GM12865 (cell line): ENCODE measurements at regions not wholly inside any gene's neighbourhood (a gene's known extent, or its start where the extent isn't known, plus 50 kb on each side); places are given as distances from the start of the nearest gene placed in this dataset.

Experiments
- DNase-seq: peaks from one replicate; pipeline ENCODE4 v3.0.0; 2010; ENCODE audit warnings: low read depth
- H3K4me3 ChIP-seq: 2 replicates; pipeline ENCODE4 v1.5.1; 2011; ENCODE audit warnings: mild to moderate bottlenecking, low read depth, low read length, control low read depth
- CTCF ChIP-seq: IDR thresholded peaks from 2 replicates; pipeline ENCODE4 v1.5.1; 2011; ENCODE audit warnings: low read length, control low read depth, low read depth, inconsistent platforms; ENCODE audit not compliant: insufficient read depth; ENCODE audit errors: missing control alignments

- no peak for DNase-seq
- TF ChIP-seq CTCF = no peak
- H3K4me3 ChIP-seq = no peak overlapping the region
Measured at GRCh38 chr4:54372951-54373350, 143.9 kb downstream of the PDGFRA start.

- no peak overlapping the region for H3K4me3 ChIP-seq
- no peak for DNase-seq
- no peak for TF ChIP-seq CTCF
Measured at GRCh38 chr4:54373718-54374210, 144.7 kb downstream of the PDGFRA start.

DNA sequence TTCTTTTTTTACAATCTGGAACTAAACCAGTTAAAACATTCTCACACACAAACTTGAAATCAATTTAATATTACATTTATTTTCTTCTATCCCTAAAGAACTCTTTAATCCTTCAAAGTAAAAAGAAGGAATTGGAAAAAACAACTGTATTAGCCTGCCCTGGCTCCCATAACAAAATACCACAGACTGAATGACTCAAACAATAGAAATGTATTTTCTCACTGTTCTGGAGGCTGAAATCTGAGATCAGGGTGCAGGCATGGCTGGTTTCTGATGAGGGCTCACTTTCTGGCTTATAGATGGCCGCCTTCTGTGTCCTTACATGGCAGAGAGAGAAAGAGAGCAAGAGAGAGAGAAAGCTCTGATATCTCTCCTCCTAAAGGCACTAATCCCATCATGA is 149.4 kb downstream of the PDGFRA start:
- no peak for DNase-seq
- no peak overlapping the region for H3K4me3 ChIP-seq
- TF ChIP-seq CTCF = no peak

DNA sequence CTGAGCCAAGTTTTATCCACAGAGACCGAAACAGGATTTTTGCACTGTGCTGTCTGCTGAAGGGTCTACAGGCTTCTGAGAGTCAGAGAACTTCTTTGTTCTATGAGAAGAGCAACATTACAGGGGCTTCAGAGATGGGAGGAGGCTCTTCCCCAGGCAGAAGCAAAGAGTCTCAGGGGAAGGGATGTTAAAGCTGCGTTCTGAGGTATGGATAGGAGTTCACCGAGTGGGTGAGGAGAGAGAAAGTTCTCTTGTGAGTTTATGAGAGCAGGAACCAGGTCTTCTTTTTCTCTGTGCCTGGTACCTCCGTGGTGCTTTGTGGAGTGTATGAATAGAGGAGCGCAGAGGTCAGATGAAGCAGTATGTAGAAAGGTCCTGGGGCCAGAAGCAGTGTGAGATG is 155.1 kb downstream of the PDGFRA start:
- no peak for TF ChIP-seq CTCF

GRCh38 chr4:54384563-54384962 is 155.5 kb downstream of the PDGFRA start:
- peak; percentile 62 for DNase-seq
- H3K4me3 ChIP-seq = no peak overlapping the region
- TF ChIP-seq CTCF = peak; percentile 41

More for the DNA sequence above, 155.1 kb downstream of the PDGFRA start:
- H3K4me3 ChIP-seq = no peak overlapping the region
- no peak for DNase-seq

GRCh38 chr4:54386042-54386669 is 157.1 kb downstream of the PDGFRA start:
- no peak overlapping the region for H3K4me3 ChIP-seq
- TF ChIP-seq CTCF = no peak
- DNase-seq = no peak

- no peak for TF ChIP-seq CTCF
- no peak overlapping the region for H3K4me3 ChIP-seq
- no peak for DNase-seq
Measured at GRCh38 chr4:54386693-54387092, 157.6 kb downstream of the PDGFRA start.
